NCI-H2227 (cell line): ENCODE measurements at regions not wholly inside any gene's neighbourhood (a gene's known extent, or its start where the extent isn't known, plus 50 kb on each side); places are given as distances from the start of the nearest gene placed in this dataset.

ENCODE experiments used
- DNase-seq: peaks from one replicate; lab custom pipeline; 2025; ENCODE audit not compliant: unreplicated experiment; lab: John Stamatoyannopoulos, UW

DNA sequence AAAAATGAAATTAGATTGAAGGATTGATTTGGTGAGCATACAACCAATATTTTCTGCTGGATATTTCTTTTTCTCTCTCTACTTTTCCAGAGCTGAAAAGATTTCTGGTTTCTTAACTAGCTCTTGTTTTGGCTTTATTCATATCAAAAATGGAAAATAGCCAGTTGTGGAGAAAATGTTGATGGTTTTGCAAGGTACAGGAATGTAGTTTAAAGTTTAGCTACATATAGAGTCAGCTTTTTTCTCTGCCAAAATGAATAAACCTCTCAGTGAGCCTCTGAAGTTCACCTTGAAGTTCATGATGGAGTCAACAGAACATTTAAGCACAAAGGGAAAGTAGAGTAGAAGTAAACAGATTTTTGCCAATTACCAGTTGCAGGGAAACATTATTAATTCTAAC, 720.5 kb upstream of the ALCAM start:
- DNase-seq: no peak

DNA sequence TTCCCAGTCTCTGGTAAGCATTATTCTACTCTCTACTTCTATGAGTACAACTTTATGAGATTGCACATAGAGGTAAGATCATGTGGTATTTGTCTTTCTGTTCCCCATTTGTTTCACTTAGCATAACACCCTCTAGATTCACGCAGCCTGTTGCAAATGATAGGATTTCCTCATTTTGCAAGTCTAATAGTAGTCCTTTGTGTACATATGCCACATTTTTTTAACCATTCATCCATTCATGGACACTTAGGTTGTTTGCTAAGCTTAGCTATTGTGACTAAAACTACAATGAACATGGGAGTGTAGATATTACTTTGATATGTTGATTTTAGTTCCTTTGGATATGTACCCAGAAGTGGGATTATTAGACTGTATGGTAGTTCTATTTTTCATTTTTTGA, 717.9 kb upstream of the ALCAM start:
- no peak for DNase-seq

DNA sequence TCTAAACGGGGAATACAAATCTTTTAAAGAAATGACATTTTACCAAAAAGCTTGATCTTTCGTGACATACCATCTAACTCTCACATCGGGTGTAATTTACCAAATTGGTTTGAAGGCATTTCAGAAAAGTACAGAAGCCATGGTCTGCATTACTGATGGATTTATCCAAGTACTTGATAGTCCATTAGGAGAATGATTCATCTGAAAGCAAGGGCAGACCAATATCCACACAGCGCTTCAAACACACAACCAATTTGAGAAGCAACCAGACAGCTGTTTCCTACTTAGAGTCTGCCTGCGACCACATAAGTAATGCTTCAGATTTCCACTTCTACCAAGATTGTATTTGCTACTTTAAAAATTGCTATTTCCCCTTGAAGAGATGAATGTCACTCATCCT, 697.6 kb upstream of the ALCAM start:
- DNase-seq: no peak

DNA sequence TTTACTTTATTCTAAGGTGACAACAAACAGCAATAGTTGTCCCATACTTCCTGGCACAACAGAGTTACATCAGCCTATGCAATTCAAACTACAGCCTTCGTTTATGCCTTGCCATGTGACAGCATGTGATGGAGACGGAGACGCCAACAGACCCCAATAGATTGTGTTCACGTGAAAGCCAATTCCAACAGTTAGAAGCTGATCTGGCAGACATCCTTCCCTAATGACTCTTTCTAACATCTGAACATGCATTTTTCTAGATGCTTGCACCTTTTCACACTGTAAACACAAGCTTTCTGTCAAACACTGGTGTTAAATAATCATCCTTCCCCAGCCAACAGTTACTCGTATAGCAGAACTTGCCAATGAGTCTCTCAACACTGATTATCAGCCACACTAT, 694.4 kb upstream of the ALCAM start:
- no peak for DNase-seq

DNA sequence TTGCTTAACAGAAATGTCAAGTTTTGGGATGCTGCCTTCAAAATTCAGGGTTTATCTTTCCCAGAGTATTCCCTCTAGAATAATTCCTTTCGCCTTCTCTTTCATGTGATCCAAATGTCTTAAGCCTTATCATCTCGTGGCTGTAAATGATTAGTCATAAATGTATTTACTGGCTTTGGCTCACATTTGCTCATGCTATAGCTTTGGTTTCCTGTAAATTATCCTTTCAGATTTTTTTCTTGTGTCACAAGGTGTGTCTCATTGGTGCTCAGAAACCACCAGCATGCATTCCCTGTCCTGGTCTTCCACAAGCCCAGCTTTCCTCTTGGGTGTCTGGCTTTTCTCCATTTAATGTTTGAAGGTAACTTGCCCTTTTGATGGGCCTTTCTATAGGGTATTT, 692.7 kb upstream of the ALCAM start:
- DNase-seq: no peak

DNA sequence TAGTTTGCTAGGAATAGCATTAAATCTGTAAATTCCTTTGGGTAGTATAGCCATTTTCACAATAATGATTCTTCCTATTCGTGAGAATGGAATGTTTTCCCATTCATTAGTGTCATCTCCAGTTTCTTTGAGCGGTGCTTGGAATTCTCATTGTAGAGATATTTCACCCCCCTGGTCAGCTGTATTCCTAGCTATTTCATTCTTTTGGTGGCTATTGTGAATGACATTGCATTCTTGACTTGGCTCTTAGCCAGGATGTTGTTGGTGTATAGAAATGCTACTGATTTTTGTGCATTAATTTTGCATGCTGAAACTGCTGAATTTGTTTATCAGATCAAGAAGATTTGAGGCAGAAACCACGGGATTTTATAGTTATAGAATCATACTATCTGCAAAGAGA, 690.5 kb upstream of the ALCAM start:
- no peak for DNase-seq

DNA sequence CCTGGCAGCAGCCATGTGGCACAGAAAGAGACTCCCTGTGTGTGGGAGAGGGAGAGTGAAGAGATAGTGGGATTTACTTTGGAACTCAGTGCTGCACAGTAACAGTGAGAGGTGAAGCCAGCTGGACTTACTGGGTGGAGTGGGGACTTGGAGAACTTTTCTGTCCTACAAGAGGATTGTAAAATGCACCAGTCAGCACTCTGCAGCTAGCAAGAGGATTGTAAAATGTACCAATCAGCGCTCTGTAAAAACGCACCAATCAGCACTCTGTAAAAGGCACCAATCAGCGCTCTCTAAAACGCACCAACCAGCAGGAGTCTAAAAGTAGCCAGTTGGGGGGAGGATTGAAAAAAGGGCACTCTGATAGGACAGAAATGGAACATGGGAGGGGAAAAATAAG, 688.8 kb upstream of the ALCAM start:
- no peak for DNase-seq

DNA sequence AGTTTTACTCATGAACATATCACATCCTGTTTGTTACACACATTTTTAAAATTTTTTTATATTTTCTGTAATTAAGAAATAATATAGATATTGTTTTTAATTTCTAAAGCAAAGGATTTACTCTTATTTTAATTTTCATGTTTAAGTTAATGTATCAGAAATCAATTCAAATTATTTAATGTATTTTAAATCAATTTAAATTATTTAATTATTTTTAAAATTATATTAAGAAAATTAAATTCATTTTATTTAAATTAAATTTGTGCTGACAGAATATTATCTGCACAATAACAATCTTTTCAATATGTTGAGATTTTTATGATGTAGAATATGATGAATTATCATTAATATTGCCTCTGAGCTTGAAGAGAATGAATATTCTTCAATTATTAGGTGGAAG, 681.2 kb upstream of the ALCAM start:
- no peak for DNase-seq

DNA sequence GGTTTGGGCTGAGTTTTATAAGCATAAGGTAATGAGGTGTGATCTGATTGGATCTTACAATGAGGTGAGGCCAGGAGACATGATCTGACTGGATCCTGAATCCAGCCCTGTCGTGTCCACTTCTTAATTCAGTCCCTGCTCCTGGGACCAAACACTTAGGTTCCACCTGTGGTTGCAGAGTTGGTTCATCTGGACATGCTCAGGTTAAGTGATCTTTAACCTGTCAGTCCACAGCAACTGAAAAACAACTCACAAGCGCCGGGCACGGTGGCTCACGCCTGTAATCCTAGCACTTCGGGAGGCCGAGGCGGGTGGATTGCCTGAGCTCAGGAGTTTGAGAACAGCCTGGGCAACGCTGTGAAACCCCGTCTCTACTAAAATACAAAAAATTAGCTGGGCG, 679.3 kb upstream of the ALCAM start:
- no peak for DNase-seq

DNA sequence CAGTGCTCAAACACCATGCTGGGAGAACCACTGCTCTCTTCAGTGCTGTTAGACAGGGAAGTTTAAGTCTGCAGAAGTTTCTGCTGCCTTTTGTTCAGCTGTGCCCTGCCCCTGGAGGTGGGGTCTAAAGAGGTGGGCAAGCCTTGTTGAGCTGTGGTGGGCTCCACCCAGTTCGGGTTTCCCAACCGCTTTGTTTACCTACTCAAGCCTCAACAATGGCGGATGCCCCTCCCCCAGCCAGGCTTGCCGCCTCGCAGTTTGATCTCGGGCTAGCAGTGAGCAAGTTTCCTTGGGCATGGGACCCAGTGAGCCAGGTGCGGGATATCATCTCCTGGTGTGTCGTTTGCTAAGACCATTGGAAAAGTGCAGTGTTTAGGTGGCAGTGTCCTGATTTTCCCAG, 670.2 kb upstream of the ALCAM start:
- DNase-seq: no peak

DNA sequence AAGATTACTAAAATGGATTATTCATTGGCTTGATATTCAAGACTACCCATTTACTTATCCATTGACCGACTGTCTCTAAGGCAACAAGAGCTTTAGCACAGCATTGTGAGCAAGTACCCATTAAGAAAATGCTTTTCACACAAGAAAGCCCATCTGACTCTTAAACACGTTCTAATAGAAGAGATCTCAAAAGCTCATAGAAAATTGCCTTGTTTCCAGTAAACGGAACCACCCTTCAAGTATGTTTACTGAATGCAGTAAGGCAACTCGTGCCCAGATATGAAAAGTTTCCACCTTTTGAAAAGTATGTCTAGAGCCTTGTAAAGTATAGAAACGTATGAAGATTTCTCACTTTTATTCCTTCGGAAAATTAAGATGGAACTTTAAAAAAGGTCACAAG, 655.3 kb upstream of the ALCAM start:
- no peak for DNase-seq

DNA sequence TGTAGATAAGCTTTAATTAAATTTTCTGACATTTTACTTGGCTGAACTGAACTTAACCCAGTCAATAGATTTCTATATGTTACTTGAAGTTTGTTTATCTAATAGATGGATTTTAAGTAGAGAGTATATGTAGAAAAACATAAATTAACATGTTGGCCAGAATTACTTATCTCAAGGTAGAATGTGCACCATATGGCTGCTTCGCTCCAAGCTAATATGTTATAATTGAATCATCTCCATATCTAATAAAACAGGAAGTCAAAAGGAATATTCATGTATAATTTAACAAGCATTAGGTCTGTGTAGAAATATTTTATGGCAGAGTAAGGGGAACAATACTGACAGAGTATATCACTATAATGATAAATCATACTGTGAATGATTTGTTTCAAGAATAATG, 650.7 kb upstream of the ALCAM start:
- DNase-seq: no peak

DNA sequence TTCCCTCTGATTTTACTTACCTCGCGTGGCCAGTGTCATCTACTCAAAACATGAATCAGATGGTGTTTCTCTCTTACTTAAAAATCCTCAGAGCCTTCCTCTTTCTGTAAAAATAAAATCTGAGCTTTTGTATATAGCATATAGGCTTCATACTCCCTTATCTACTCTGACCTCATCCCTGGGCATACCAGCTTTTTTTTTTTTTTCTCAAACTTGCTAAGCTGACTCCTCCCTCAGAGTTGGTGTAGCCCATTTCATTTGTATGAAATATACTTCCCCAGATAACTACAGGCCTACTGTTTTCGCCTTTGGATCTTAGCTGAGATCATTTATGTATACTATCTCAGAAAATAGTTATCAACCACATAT, 648.9 kb upstream of the ALCAM start:
- DNase-seq: no peak

DNA sequence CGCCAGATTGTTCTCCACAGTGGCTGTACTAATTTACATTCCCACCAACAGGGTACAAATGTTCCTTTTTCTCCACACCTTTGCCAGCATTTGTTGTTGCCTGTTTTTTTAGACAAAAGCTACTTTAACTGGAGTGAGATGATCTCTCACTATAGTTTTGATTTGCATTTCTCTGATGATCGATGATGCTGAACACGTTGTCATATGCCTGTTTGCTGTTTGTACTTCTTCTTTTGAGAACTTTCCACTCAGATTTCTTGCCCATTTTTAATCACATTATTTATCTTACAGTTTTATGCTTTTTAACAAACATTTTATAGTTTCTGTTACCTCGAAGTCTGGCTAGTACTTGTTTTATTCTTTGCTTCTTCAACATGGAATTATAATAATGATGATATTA, 643.7 kb upstream of the ALCAM start:
- DNase-seq: no peak

DNA sequence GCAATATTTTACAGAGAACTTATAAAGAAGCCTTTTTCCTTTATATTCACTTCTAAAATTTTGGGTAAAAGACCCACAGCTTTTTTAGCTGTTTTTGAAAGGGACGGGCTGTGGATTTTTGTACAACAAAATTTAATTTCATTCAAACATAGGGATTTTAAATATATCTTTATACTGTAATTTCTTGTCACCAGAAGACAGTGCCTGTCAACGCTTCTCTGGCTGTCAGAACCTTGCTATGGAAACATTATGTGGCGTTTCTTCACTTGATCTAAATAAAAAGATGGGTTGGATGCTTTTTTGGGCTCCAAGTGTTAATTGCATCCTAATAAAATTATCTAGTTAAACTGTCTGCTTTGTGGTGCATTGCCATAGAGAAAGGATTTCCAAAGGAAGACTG, 635.6 kb upstream of the ALCAM start:
- no peak for DNase-seq

DNA sequence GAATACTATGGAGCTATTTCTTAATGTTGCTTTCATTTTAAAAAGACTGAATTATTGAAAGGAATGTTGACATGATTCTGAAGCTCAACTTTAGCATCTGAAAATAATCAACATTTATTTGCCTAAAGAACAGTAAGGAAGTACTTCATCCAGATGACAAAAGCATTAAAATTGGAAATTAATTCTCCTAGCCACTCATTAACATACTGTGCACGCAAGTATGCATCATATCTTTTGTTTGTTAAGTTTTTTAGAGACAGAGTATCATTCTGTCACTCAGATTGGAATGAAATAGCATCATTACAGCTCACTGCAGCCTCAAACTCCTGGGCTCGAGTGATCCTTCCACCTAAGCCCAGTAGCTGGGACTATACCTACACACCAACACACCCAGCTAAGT, 632.1 kb upstream of the ALCAM start:
- no peak for DNase-seq

DNA sequence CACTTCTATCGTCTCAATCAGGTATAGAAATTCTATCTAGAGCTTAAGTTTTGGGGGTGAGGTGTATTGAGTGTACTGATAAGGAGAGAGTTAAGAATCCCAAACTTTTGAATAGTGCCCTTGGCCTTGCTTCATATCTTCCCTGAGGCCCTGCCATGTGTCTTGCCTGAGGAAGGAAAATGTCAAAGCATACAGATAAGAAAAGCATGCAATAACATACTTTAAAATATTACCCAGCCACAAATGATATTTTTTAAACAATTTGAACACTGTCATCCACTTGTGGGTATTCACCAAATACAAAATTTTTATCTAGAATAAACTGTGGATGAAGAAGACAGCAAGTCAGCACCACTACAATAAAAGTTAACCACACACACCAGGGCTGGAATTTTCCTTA, 631.0 kb upstream of the ALCAM start:
- DNase-seq: no peak

DNA sequence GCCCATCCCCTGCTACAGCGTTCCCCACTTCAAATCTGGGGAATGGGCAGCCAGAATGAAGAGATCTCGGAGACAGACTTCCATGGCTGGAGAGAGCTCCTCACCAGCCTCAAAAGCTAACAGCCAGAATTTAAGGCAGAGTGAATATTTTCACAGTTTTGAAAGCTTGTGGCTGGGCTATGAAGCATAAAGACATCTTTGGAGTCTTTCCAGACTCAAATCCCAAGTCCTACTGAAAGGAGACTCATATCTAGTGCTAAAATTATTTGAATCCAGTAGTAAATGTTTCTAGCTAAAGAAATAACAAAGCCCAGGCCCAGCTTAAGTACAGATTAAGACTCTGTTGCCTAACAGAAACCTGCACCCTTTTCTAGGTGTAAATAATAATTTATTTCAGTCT, 628.4 kb upstream of the ALCAM start:
- DNase-seq: no peak

DNA sequence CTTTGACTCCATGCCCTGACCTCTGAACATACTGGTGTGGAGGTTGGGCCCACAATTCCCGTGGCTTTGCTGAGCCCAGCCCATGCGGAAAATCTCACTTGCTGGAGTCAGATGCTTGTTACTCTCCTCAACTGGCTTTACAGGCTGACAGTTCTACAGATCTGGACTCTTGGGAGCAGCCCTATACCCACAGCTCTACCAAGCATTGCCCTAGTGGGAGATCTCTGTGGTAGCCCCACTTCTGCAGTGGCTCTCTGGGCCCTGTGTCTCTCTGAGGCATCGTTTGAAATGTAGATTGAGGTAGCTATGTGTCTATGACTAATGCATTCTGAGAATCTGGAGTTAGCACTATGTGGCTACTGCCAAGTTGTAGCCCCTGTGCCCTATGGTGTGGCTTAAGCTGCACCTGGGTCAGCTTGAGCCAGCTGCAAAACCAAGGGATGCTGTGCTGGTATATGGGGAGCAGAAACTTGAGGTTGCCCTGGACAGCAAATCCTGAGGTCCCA, 625.8 kb upstream of the ALCAM start:
- no peak for DNase-seq

DNA sequence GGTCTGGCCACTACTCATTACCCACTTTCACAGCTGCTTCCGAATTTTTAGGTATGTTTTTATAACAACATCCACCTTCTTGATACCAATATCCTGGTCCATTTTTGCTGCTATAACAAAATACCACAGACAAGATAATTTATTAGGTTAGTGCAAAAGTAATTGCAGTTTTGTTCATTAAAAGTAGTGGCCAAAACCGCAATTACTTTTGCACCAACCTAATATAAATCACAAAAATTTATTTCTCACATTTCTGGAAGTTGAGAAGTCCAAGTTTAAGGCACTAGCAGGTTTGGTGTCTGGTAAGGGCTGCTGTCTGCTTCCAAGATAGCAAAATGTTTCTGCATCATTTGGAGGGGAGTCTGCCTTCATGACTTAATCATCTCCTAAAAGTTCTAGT, 624.7 kb upstream of the ALCAM start:
- DNase-seq: no peak

DNA sequence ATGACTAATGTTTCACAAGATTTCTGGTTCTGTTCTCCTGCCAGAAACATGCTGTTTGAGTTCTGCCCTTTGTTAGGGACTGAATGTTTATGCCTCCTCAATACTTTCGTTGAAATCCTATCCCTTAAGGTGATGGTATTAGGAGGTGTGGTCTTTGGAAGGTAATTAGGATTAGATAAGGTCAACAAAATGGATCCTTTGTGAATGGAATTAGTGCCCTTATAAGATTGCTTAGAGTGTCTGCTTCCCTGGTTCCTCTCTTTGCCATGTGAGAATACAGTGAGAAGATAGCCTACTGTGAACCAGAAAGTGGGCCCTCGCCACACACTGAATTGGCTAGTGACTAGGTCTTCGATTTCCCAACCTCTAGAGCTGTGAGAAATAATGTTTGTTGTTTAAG, 621.4 kb upstream of the ALCAM start:
- no peak for DNase-seq

DNA sequence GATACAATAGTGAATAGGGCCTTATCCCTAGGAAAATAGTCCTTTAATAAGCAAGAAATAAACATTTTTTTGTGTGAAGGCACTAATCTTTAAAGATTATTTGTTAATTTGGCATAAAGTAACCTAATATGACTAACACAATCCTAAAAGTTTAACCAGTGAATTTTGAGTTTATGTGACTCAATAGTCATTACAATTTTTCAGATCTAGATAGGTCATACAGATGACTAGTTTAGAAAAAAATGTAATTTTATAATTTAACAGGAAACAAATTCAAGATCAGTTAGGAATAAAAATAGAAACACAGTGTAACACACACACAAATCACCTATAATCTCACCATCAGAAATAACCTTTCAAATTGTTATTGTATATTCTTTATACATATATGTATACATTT, 620.7 kb upstream of the ALCAM start:
- DNase-seq: no peak

DNA sequence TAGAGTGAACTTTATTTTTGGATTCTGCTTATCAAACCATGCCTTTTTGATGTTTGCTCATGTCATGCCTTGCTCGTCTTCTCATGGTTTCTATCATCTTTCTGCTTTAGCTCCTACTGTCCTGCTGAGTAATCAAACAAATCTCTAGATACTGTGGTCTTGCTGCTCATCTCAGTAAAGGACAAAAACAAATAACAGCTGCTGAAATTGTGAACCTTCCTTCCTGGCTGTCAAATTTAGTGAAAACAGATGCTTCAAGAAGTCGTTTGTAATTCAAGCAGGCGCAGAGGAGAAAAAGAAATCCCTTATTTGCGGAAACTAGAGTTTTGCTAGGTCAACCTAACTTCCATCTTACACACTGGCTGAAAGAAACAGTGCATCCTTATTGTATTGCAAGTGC, 616.1 kb upstream of the ALCAM start:
- no peak for DNase-seq

DNA sequence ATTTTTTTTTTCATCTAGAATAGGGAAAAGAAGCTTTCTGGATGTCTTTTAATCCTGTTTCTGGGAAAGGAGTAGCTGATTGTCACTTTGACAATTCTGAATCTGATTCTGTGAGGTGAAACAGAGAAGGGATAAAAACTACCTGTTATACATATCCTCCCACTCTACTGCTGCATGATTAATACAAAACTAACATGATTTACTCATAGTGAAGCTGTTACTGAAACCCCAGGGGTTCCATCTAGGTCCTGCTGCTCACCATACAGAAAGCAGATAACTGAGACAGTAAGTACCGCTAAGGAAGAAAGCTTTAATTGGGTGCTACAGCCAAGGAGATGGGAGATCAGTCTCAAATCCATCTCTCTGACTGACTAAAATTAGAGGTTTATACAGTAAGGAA, 610.9 kb upstream of the ALCAM start:
- DNase-seq: no peak
